Prostate gland (tissue), 2 donors: ENCODE measurements at regions not wholly inside any gene's neighbourhood (a gene's known extent, or its start where the extent isn't known, plus 50 kb on each side); places are given as distances from the start of the nearest gene placed in this dataset.

Experiments used
- DNase-seq: peaks from one replicate; pipeline ENCODE4 v3.0.0-alpha.2; 2019; ENCODE audit warnings: low spot score
- H3K27ac ChIP-seq, 2 donors: fragments of 200-600 bp; sonication (generic); 2 replicates each; pipeline ENCODE4 v1.5.1; 2017 to 2019
- H3K27me3 ChIP-seq: fragments of 200-600 bp; sonication (generic); replicated peaks from 2 replicates; pipeline ENCODE4 v1.5.1; 2019; ENCODE audit not compliant: insufficient read depth
- H3K36me3 ChIP-seq, 2 donors: fragments of 200-600 bp; sonication (generic); 1 replicate in 1 of 2; 2 replicates in 1 of 2; pipeline versions ENCODE4 v1.5.1 to v1.8.1; 2017 to 2019
- H3K4me1 ChIP-seq: fragments of 200-600 bp; sonication (generic); replicated peaks from 2 replicates; pipeline ENCODE4 v1.5.1; 2019
- H3K4me3 ChIP-seq, 2 donors: fragments of 200-600 bp; sonication (generic); 2 replicates each; pipeline ENCODE4 v1.5.1; 2017 to 2019
- H3K9me3 ChIP-seq: fragments of 200-600 bp; sonication (generic); 2 replicates; pipeline ENCODE4 v1.5.1; 2017
- POLR2A ChIP-seq: fragments of 450-650 bp; IDR thresholded peaks from one replicate; pipeline ENCODE4 v1.6.1; 2016; ENCODE audit warnings: antibody characterized with exemption, mild to moderate bottlenecking
- POLR2AphosphoS5 ChIP-seq: sonication (generic); formaldehyde crosslinking; IDR thresholded peaks from one replicate; pipeline ENCODE4 v1.6.1; 2017; ENCODE audit warnings: antibody characterized with exemption
- WGBS: methylation state at CpG from one replicate; pipeline ENCODE4 v1.1.5; 2018; 5-methylcytosine and 5-hydroxymethylcytosine counted together
- intact Hi-C: fragments of 100-400 bp; cut with DNase I; formaldehyde crosslinking; loops from one replicate; pipeline ENCODE4 v1.14.2; 2022
- TF ChIP-seq, protein P1 (sequence below), 4 experiments: fragments of 200-600 bp in 2 of 4; fragments of 450-650 bp in 2 of 4; sonication (generic) in 2 of 4; IDR thresholded peaks; 1 replicate in 3 of 4; 2 replicates in 1 of 4; pipeline ENCODE4 v1.5.1; 2016 to 2019; ENCODE audit warnings: antibody characterized with exemption in 4 of 4, mild to moderate bottlenecking in 2 of 4, moderate library complexity in 2 of 4

- no peak overlapping the region for H3K4me3 ChIP-seq
- intact Hi-C loops, result no loop called here
- no peaks in the 10 kb centered on the region for H3K27me3 ChIP-seq
- no peaks in the 10 kb centered on the region for H3K9me3 ChIP-seq
- DNase-seq, result no peak
- TF ChIP-seq, protein P1, sequence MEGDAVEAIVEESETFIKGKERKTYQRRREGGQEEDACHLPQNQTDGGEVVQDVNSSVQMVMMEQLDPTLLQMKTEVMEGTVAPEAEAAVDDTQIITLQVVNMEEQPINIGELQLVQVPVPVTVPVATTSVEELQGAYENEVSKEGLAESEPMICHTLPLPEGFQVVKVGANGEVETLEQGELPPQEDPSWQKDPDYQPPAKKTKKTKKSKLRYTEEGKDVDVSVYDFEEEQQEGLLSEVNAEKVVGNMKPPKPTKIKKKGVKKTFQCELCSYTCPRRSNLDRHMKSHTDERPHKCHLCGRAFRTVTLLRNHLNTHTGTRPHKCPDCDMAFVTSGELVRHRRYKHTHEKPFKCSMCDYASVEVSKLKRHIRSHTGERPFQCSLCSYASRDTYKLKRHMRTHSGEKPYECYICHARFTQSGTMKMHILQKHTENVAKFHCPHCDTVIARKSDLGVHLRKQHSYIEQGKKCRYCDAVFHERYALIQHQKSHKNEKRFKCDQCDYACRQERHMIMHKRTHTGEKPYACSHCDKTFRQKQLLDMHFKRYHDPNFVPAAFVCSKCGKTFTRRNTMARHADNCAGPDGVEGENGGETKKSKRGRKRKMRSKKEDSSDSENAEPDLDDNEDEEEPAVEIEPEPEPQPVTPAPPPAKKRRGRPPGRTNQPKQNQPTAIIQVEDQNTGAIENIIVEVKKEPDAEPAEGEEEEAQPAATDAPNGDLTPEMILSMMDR (IDR thresholded peaks at IDR 0.05), result no peak
- TF ChIP-seq POLR2A (no peak), POLR2AphosphoS5 (no peak)
- 92% methylated on average over 12 of the region's 14 CpGs for WGBS
- H3K36me3 ChIP-seq, result no peaks in the 10 kb centered on the region
- no peak overlapping the region for H3K27ac ChIP-seq
- no peaks in the 10 kb centered on the region for H3K4me1 ChIP-seq
Observed at GRCh38 chr5:42898760-42899159, 87.1 kb upstream of the SELENOP start.

DNA sequence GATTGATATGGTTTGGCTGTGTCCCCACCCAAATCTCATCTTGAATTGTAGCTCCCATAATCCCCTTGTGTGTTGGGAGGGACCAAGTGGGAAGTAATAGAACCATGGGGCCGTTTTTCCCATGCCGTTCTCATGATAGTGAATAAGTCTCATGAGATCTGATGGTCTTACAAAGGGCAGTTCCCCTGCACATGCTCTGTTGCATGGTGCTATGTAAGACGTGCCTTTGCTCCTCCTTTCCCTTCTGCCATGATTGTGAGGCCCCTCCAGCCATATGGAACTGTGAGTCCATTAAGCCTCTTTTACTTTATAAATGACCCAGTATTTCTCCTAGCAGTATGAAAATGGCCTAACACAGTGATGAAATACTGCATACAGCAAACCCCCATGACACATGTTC, 84.8 kb upstream of the SELENOP start:
- H3K27ac ChIP-seq, result no peak overlapping the region
- no peak for DNase-seq
- TF ChIP-seq POLR2A (no peak), POLR2AphosphoS5 (no peak)
- TF ChIP-seq, protein P1 (IDR thresholded peaks at IDR 0.05), result no peak
- H3K36me3 ChIP-seq, result no peaks in the 10 kb centered on the region
- H3K4me1 ChIP-seq, result no peaks in the 10 kb centered on the region
- H3K27me3 ChIP-seq, result no peaks in the 10 kb centered on the region
- H3K9me3 ChIP-seq, result no peaks in the 10 kb centered on the region
- WGBS, result 76% methylated on average over 3 of the region's 3 CpGs
- H3K4me3 ChIP-seq, result no peak overlapping the region
- intact Hi-C loops, result no loop called here

GRCh38 chr5:42894057-42894456, 82.4 kb upstream of the SELENOP start:
- Histone ChIP-seq H3K27me3 (no peaks in the 10 kb centered on the region), H3K4me3 (no peak overlapping the region), H3K36me3 (no peaks in the 10 kb centered on the region), H3K27ac (no peak overlapping the region), H3K9me3 (no peaks in the 10 kb centered on the region), H3K4me1 (no peaks in the 10 kb centered on the region)
- WGBS, result 58% methylated on average over 20 of the region's 20 CpGs
- DNase-seq, result no peak
- intact Hi-C loops, result no loop called here
- TF ChIP-seq POLR2A, result no peak
- TF ChIP-seq, protein P1 (IDR thresholded peaks at IDR 0.05), result no peak
- TF ChIP-seq POLR2AphosphoS5, result no peak

- Histone ChIP-seq H3K4me1 (no peaks in the 10 kb centered on the region), H3K4me3 (no peak overlapping the region), H3K9me3 (no peaks in the 10 kb centered on the region), H3K36me3 (no peaks in the 10 kb centered on the region), H3K27me3 (no peaks in the 10 kb centered on the region), H3K27ac (no peak overlapping the region)
- intact Hi-C loops, result no loop called here
- TF ChIP-seq, protein P1 (IDR thresholded peaks at IDR 0.05), result peak; percentile 76 to 87 (median 79)
- peak; percentile 67 for TF ChIP-seq POLR2AphosphoS5
- TF ChIP-seq POLR2A, result no peak
- 29% methylated on average over 4 of the region's 4 CpGs for WGBS
- DNase-seq, result peak; percentile 82
Observed at GRCh38 chr5:42889311-42889933, 77.7 kb upstream of the SELENOP start.

DNA sequence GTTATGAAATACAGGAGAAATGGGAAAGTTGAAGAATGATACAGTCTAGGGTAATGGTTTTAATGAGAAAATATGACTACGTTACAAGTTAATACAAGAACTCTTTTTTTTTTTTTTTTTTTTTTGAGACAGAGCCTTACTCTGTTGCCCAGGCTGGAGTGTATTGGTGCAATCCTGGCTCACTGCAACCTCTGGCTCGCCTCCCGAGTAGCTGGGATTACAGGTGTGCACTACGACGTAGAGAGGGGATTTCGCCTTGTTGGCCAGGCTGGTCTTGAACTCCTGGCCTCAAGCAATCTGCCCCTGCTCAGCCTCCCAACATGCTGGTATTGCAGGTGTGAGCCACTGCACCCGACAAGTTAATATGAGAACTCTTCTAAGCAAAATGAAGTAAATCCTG, 77.1 kb upstream of the SELENOP start:
- no peaks in the 10 kb centered on the region for H3K27me3 ChIP-seq
- intact Hi-C loops, result no loop called here
- H3K4me1 ChIP-seq, result no peaks in the 10 kb centered on the region
- H3K4me3 ChIP-seq, result no peak overlapping the region
- no peak overlapping the region for H3K27ac ChIP-seq
- TF ChIP-seq, protein P1 (IDR thresholded peaks at IDR 0.05), result no peak
- no peak for TF ChIP-seq POLR2AphosphoS5
- TF ChIP-seq POLR2A, result no peak
- WGBS, result 69% methylated on average over 7 of the region's 7 CpGs
- no peaks in the 10 kb centered on the region for H3K36me3 ChIP-seq
- DNase-seq, result no peak
- H3K9me3 ChIP-seq, result no peaks in the 10 kb centered on the region
